IPS-20b (cell line): ENCODE measurements at regions not wholly inside any gene's neighbourhood (a gene's known extent, or its start where the extent isn't known, plus 50 kb on each side); places are given as distances from the start of the nearest gene placed in this dataset.

ENCODE experiments used
- H3K27ac ChIP-seq: one replicate; pipeline ENCODE4 v1.5.1; 2013; ENCODE audit warnings: low read length
- H3K27me3 ChIP-seq: 2 replicates; pipeline ENCODE4 v1.6.1; 2013; ENCODE audit warnings: mild to moderate bottlenecking, low read length, inconsistent platforms; ENCODE audit not compliant: insufficient read depth
- H3K36me3 ChIP-seq: 2 replicates; pipeline ENCODE4 v1.6.1; 2013; ENCODE audit warnings: low read depth, mild to moderate bottlenecking, inconsistent platforms, low read length, moderate library complexity; ENCODE audit not compliant: insufficient read depth
- H3K4me1 ChIP-seq: 2 replicates; pipeline ENCODE4 v1.6.1; 2013; ENCODE audit warnings: mild to moderate bottlenecking, control low read depth, inconsistent platforms, low read length, moderate library complexity; ENCODE audit not compliant: insufficient read depth
- H3K4me3 ChIP-seq: 2 replicates; pipeline ENCODE4 v1.5.1; 2013; ENCODE audit warnings: mild to moderate bottlenecking, low read length, inconsistent platforms
- H3K9ac ChIP-seq: 2 replicates; pipeline ENCODE4 v1.6.1; 2013; ENCODE audit warnings: low read depth, mild to moderate bottlenecking, inconsistent platforms, low read length, moderate library complexity
- H3K9me3 ChIP-seq: 2 replicates; pipeline ENCODE4 v1.6.1; 2013; ENCODE audit warnings: mild to moderate bottlenecking, low read depth, low read length, inconsistent platforms; ENCODE audit not compliant: insufficient read depth

DNA sequence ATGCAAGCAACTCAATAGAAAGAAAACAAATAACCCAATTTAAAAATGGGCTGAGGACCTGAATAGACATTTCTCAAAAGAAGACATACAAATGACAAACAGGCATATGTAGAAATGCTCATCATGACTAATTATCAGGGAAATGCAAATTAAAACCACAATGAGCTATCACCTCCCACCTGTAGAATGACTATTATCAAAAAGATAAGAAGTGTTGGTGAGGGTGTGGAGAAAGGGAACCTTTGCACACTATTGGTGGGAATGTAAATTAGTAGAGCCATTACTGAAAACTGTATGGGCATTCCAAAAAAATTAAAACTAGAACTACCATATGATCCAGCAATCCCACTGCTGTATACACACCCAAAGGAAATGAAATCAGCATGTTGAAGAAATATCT is 212.2 kb downstream of the SUCLA2 start:
- H3K9ac ChIP-seq, result no peak overlapping the region
- H3K27me3 ChIP-seq, result no peaks in the 10 kb centered on the region
- H3K9me3 ChIP-seq, result peaks cover 41% of the 10 kb centered on the region
- H3K27ac ChIP-seq, result no peak overlapping the region
- no peaks in the 10 kb centered on the region for H3K4me1 ChIP-seq
- H3K36me3 ChIP-seq, result no peaks in the 10 kb centered on the region
- no peak overlapping the region for H3K4me3 ChIP-seq

DNA sequence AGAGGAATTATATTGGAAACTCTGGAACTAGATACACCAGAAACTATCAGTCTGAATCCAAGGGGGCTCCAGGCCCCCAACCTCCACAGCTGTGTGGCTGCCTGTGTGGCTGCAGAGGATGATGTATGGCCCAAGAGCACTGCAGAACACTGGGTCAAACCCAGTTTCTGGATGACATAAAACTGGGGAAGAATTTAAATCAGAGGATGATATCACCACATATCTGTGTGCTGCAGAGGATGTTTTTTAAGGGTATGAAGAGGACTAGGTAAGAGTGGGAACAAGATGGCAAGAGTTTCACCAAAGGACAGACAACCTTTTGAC is 226.4 kb downstream of the SUCLA2 start:
- 0 out of 2 replicates have a peak, but pooled peaks cover 3% of the 10 kb centered on the region for H3K4me1 ChIP-seq
- no peaks in the 10 kb centered on the region for H3K36me3 ChIP-seq
- H3K27me3 ChIP-seq, result no peaks in the 10 kb centered on the region
- peaks cover 6% of the 10 kb centered on the region; the same call in 1 of the 2 replicates for H3K9me3 ChIP-seq
- H3K27ac ChIP-seq, result no peak overlapping the region
- no peak overlapping the region for H3K9ac ChIP-seq
- no peak overlapping the region for H3K4me3 ChIP-seq

DNA sequence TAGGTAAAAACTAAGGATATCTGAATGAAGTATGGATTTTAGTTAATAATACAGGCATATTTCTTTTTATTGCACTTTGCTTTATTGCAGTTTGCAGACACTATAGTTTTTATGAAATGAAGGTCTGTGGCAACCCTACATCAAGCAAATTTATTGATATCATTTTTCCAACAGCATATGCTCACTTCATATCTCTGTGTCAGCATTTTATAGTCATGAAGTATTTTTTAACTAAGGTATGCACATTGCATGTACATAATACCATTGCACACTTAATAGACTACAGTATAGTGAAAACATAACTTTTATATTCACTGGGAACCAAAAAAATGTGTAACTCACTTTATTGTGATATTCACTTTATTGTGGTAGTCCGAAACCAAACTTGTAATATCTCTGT is 236.3 kb downstream of the SUCLA2 start:
- Histone ChIP-seq H3K36me3 (no peaks in the 10 kb centered on the region), H3K9me3 (peaks cover 5% of the 10 kb centered on the region; the same call in 1 of the 2 replicates), H3K4me3 (no peak overlapping the region), H3K27me3 (no peaks in the 10 kb centered on the region), H3K9ac (no peak overlapping the region), H3K4me1 (no peaks in the 10 kb centered on the region), H3K27ac (no peak overlapping the region)

DNA sequence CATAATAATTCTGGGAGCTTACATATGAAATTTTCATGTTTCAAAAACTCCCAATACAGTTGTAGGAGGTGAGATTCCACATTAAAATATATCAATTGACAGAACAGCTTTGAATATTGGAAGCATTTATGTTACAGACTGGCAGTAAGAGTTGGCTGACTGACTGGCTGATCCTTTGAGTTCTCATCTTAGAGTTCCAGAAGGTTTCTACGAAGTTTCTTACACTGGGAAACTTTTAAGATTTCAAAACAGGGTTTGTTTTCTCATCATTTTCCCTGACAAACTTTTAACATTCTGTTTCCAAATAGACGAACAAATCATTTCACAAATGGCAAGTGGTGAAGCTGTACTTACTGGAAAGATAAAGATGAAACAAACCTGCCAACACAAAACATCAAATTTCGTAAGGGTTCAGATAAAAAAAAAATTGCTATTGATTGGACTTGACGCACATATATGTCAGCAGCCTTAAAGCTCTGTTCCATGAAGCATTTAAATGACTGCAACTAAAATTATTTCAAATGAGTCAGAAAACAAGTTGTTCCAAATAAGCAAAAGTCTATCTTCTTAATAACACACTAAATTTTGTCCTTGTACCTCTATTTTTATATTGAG is 243.5 kb downstream of the SUCLA2 start:
- H3K9ac ChIP-seq, result no peak overlapping the region
- H3K9me3 ChIP-seq, result no peaks in the 10 kb centered on the region
- H3K27me3 ChIP-seq, result no peaks in the 10 kb centered on the region
- no peak overlapping the region for H3K4me3 ChIP-seq
- no peak overlapping the region for H3K27ac ChIP-seq
- no peaks in the 10 kb centered on the region for H3K36me3 ChIP-seq
- no peaks in the 10 kb centered on the region for H3K4me1 ChIP-seq

DNA sequence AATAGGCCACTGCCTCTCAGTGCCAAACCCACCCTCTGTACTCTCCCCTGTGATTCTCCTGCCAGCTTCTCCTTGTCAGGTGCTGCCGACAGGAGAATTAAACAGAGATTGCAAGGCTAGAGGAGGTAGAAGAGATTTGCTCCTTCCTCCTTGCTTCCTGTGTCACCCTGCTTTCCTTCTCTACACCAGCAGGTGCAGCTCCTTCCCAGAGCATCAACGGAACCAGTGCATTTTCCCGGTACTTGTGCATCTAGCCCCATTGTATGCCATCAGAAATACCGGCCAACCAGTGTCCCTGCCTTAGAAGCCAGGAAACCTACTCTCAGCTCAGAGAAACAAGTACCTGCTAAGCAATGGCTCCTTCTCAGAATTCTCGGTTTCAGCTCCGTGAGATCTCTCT is 253.2 kb downstream of the SUCLA2 start:
- no peaks in the 10 kb centered on the region for H3K36me3 ChIP-seq
- no peaks in the 10 kb centered on the region for H3K9me3 ChIP-seq
- H3K9ac ChIP-seq, result no peak overlapping the region
- no peak overlapping the region for H3K27ac ChIP-seq
- H3K4me1 ChIP-seq, result no peaks in the 10 kb centered on the region
- no peaks in the 10 kb centered on the region for H3K27me3 ChIP-seq
- H3K4me3 ChIP-seq, result no peak overlapping the region

DNA sequence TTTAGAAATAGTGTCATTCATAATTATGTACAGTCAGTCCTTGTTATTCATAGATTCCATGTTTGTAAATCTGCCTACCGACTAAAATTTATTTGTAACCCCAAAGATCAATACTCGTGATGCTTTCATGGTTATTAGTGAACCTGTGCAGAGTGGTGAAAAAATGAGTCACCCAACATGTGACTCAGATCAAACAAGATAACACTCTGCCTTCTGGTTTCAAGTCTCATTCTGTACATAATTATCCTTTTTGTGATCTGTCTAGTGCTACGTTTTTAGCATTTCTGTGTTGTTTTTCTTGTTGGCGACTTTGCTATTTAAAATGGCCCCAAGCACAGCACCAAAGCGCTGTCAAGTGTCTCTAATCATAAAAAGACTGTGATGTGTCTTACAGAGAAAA is 274.7 kb downstream of the SUCLA2 start:
- Histone ChIP-seq H3K36me3 (no peaks in the 10 kb centered on the region), H3K27ac (no peak overlapping the region), H3K9ac (no peak overlapping the region), H3K27me3 (no peaks in the 10 kb centered on the region), H3K4me1 (no peaks in the 10 kb centered on the region), H3K4me3 (no peak overlapping the region), H3K9me3 (no peaks in the 10 kb centered on the region)

DNA sequence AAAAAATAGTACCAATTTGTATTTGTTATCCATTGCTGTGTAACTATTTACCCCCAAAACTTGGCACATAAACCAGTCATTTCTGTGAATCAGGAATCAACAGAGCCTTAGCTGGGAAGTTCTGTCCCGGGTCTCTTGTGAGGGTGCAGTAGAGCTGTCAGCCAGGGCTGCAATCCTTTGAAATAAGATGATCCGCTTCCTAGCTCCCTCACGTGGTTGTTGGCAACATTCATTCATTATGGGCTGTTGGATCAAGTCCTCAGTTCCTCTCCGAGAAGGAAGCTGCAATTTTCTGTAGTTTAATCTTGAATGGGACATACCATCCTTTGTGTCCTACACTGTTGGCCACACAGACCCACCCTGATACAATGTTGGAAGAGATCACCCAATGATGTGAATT is 277.2 kb downstream of the SUCLA2 start:
- Histone ChIP-seq H3K9me3 (no peaks in the 10 kb centered on the region), H3K27me3 (no peaks in the 10 kb centered on the region), H3K36me3 (no peaks in the 10 kb centered on the region), H3K9ac (no peak overlapping the region), H3K27ac (no peak overlapping the region), H3K4me3 (no peak overlapping the region), H3K4me1 (no peaks in the 10 kb centered on the region)

DNA sequence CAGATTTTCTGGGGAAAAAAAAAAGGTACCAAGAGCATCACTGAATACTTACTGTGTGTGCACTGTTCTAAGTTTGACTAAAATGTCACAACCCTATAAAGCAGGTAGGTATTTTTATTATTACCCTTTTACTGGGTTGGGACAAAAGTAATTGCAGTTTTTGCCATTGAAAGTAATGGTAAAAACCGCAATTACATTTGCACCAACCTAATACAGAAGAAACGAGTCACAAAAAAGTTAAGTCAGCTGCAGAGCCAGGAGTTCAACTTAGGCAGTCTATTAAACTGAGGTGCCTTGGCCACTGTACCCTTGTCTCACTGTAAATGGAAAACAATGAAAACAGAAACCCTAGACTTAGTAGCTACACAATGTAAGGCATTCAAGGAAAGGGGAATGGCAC is 281.9 kb downstream of the SUCLA2 start:
- H3K9ac ChIP-seq, result no peak overlapping the region

DNA sequence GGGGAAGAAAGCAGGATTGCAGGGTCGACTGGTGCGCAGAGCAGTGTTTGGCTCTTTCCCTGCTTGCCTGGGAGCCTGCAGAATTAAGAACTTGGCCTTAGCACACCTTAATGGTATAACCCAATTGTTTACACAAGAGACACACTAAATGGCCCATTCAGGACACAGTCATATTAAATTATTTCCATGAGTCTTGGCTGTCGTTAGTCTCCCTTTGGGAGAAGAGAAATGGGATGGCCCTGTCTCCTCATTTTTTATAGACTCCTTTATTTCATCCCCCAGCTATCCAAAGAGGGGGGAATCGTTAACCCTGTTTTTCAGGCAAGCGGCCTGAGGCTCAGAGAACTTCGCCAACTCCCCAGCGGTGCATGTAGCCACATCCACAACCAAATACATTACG is 282.5 kb downstream of the SUCLA2 start:
- Histone ChIP-seq H3K27ac (no peak overlapping the region), H3K36me3 (no peaks in the 10 kb centered on the region), H3K27me3 (no peaks in the 10 kb centered on the region), H3K4me1 (no peaks in the 10 kb centered on the region), H3K4me3 (no peak overlapping the region), H3K9ac (no peak overlapping the region), H3K9me3 (no peaks in the 10 kb centered on the region)

More for the DNA sequence above, 281.9 kb downstream of the SUCLA2 start:
- no peaks in the 10 kb centered on the region for H3K9me3 ChIP-seq
- no peak overlapping the region for H3K27ac ChIP-seq
- no peaks in the 10 kb centered on the region for H3K4me1 ChIP-seq
- no peaks in the 10 kb centered on the region for H3K36me3 ChIP-seq
- no peak overlapping the region for H3K4me3 ChIP-seq
- no peaks in the 10 kb centered on the region for H3K27me3 ChIP-seq

DNA sequence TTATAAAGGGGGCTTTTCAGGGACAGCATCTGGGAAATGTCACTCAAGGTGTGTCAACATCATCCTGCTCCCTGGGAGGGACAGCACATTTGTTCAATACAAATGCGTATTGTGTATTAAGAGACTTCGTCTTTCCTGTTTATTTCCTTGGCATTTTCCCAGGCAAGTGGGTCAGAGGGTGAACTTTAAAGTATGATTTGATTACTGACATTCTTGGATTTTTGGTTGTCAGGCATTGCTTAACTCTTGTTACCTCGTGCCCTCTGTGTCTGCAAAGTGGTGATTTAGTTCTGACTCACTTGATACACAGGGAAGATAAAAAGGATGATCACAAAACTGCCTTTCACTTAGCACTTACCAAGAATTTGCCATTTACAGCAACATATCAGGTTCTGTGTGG is 292.7 kb downstream of the SUCLA2 start:
- no peaks in the 10 kb centered on the region for H3K4me1 ChIP-seq
- H3K27ac ChIP-seq, result no peak overlapping the region
- peaks cover 6% of the 10 kb centered on the region for H3K9me3 ChIP-seq
- H3K9ac ChIP-seq, result no peak overlapping the region
- H3K4me3 ChIP-seq, result no peak overlapping the region
- H3K27me3 ChIP-seq, result no peaks in the 10 kb centered on the region
- H3K36me3 ChIP-seq, result no peaks in the 10 kb centered on the region

DNA sequence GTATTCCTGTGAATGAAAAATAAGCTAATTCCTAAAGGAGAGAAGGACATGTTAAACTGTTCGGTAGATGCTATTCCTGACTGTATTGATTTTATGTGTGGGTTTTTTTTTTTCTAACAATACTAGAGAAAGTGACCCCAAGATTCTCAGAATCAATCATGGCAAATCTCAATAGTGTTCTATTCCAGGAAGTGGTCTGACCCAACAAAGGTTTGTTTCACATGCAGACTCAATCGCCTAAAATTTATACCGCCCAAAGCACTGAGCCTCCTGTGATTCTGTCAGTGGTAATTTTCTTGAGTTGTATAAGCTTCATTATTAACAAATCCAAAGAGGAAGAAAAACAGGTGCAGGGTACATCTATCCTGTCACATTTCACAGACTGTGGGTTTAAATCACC is 293.7 kb downstream of the SUCLA2 start:
- Histone ChIP-seq H3K4me1 (no peaks in the 10 kb centered on the region), H3K36me3 (no peaks in the 10 kb centered on the region), H3K9ac (no peak overlapping the region), H3K27ac (no peak overlapping the region), H3K4me3 (no peak overlapping the region), H3K9me3 (peaks cover 6% of the 10 kb centered on the region), H3K27me3 (no peaks in the 10 kb centered on the region)

DNA sequence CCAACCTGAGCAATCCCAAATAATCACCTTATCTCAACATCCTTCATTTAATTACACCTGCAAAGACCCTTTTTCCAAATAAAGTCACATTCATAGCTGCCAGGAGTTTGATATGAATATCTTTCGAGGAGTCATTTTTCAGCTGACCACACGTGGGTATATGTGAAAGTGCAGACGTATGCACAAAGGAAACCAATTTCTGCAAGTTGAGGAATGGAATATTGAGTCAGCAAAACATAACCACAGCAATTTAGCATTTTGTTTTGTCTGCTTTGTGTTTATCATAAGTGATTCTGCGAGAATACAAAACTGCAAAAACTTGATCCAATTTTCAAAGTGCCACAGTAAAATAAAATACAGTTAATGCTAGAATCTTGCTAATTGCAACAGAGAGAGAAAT is 295.9 kb downstream of the SUCLA2 start:
- no peak overlapping the region for H3K27ac ChIP-seq
- no peaks in the 10 kb centered on the region for H3K36me3 ChIP-seq
- H3K9ac ChIP-seq, result no peak overlapping the region
- no peaks in the 10 kb centered on the region for H3K9me3 ChIP-seq
- H3K4me1 ChIP-seq, result no peaks in the 10 kb centered on the region
- H3K27me3 ChIP-seq, result no peaks in the 10 kb centered on the region
- H3K4me3 ChIP-seq, result no peak overlapping the region

DNA sequence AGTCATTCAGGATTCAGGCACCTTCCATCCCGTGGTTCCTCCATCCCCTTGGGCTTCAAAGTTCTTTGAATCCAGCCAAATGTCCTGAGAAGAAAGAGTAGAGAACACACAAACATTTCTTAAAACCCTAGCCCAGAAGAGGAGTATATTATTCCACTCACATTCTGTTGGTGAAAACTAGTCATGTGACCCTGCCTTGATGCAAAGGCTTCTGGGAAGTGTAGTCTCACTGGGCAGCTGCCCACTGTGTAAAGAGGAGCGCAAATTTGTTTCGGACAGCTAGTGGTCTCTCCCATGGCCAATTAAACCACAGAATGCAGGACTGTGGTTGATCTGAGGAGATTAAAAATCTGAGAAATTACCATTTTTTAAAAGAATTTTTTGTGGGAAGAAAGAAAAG is 304.4 kb downstream of the SUCLA2 start:
- Histone ChIP-seq H3K4me1 (no peaks in the 10 kb centered on the region), H3K4me3 (no peak overlapping the region), H3K9ac (no peak overlapping the region), H3K36me3 (no peaks in the 10 kb centered on the region), H3K27me3 (no peaks in the 10 kb centered on the region), H3K27ac (no peak overlapping the region), H3K9me3 (no peaks in the 10 kb centered on the region)
